ENCODE measurements at regions not wholly inside any gene's neighbourhood (a gene's known extent, or its start where the extent isn't known, plus 50 kb on each side); places are given as distances from the start of the nearest gene placed in this dataset.
A peak's percentile ranks its signal among the peaks of the same experiment; 100 is the strongest.
"Not testable (repeated sequence)": the region's sequence is repeated elsewhere in the genome, so short reads cannot be mapped to it uniquely, and the experiment has no call there.

DNA sequence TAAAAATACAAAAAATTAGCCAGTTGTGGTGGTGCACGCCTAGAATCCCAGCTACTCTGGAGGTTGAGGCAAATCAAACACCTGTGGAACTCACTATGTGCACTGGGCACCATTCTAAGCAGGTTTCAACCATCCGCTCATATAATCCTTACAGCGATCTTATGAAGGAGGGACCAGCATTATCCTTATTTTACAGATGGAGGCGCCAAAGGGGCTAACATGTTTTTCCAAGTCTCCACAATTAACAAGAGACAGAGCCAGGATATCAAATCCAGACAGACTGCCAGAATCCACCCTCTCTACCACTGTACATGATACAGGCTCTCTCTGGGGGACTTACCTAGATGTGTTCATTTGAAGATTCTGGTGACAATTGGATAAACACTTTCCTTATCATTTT, 479.0 kb downstream of the XYLT1 start:
- DNase-seq (ENCODE audit: extremely low read depth in 1 of 2, low read depth in 1 of 2): no peak

DNA sequence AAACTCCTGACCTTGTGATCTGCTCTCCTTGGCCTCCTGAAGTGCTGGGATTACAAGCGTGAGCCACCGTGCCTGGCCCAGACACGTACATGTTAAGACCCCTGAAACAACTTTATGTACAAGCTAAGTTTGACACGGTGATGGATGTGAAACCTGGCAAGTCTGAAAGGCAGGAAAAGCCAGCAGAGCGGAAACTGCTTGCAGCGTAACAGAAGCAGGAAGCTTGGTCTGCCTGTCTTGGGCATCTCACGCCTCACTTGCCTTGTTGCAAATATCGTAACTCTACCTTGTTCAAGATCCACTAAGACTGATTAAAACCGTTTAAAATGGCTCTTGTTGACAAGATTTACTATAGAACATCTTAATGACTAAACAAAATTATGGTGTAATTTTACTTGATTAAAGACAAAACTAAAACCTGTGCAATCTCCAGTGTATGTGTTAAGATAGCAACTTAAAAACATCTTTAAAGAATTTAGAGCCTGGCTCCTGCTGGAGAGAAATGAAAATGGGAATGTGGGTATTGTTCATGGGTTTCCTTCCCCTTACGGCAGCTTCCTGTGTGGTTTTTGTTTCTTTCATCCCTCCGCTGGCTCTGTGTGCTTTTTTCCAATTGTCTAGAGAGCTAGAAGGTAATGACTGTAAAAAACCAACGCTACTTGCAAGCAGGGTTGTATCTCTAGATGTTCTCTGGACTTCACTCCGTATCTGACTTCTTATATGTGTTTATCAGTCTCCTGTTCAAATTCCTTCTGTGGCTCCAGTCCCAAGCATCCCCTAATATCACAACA, 477.6 kb downstream of the XYLT1 start:
- no peak for DNase-seq (ENCODE audit: extremely low read depth in 1 of 2, low read depth in 1 of 2)

DNA sequence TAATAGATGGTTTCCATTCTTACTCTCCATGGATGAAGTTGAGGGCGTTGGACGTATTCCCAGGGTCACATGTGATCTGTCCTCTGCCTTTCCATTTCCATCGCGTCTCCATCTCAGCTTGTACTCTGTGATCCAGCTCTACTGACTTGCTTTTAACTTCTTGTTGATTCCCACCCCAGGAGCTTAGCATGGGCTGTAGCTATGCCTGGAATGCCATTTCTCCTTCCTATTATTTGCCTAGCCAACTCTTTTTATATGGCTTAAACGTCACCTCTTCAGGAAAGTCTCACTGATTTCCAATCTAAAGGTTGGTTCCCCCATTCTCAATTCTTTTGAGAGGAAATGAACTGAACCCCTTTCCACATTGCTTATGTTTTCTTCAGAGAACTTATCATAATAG, 475.9 kb downstream of the XYLT1 start:
- DNase-seq (ENCODE audit: extremely low read depth in 1 of 2, low read depth in 1 of 2): no peak

DNA sequence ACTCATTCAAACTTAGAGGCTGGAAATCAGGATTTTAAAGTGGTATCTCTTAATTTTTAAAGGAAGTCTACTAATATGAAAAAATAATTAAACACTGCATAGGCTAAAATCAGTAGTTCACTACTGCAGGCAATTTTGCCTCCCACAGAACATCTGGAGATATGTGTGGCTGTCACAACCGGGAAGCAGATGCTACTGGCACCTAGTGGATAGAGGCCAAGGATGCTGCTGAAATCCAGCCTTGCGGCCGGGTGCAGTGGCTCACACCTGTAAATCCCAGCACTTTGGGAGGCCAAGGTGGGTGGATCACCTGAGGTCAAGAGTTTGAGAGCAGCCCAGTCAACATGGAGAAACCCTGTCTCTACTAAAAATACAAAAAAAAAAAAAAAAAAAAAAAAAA, 473.9 kb downstream of the XYLT1 start:
- no peak for DNase-seq (ENCODE audit: extremely low read depth in 1 of 2, low read depth in 1 of 2)

DNA sequence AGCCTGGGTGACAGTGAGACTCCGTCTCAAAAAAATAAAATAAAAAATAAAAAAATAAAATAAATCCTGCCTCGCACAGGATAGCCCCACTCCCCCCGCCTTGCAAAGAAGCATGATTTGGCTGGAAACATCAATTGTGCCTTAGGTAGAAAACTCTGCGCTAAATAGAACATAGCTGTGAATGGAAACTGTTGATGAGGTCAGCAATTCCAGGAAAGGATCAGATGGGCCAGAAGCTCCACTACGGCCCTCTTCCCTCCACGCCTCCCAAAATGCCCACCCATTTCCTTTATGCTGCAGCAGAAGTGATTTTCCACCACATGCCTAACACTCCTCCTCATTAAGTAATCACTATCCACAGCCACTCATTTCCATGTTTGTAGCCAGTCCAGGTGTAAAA, 473.4 kb downstream of the XYLT1 start:
- no peak for DNase-seq (ENCODE audit: extremely low read depth in 1 of 2, low read depth in 1 of 2)

DNA sequence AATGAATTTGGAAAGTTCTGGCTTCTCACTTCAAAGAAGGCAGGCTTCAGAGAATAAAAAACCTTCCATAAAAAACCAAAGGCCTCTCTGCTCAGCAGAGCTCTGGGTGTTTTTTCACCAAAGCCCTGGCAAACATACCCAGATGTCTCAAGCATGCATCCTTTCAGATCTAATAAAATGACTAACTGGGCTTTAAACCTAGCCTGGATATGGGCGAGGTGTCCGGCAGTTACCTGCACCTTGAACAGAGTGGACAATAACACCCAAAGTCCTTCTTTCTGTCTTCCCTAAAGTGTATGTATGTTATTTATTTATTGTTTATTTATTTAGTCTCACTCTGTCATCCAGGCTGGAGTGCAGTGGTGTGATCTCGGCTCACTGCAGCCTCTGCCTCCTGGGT, 469.3 kb downstream of the XYLT1 start:
- DNase-seq (ENCODE audit: extremely low read depth in 1 of 2, low read depth in 1 of 2): no peak

DNA sequence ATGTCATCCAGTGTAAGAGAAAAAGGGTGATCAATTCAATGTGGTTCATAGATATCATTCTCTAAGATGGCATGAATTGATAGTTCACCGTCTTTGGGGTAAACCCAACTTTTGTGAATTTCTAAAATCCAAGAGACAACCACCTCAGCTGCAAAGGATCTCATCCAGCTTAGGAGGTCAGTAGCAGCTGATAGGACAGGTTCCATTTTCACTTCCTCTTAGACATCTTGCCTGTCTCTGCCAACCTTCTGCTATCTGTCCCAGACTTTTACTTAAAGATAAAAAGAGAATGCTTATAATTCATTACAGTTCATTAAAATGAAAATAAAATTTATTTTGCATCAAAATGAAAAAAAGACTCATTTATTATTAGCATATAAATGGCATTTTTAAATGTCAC, 468.2 kb downstream of the XYLT1 start:
- no peak for DNase-seq (ENCODE audit: extremely low read depth in 1 of 2, low read depth in 1 of 2)

DNA sequence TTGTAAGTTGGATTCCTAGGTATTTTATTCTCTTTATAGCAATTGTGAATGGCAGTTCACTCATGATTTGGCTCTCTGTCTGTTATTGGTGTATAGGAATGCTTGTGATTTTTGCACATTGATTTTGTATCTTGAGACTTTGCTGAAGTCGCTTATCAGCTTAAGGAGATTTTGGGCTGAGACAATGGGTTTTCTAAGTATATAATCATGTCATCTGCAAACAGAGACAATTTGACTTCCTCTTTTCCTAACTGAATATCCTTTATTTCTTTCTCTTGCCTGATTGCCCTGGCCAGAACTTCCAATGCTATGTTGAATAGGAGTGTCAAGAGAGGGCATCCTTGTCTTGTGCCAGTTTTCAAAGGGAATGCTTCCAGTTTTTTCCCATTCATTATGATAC, 464.8 kb downstream of the XYLT1 start:
- not testable (repeated sequence) for DNase-seq (ENCODE audit: extremely low read depth in 1 of 2, low read depth in 1 of 2)

DNA sequence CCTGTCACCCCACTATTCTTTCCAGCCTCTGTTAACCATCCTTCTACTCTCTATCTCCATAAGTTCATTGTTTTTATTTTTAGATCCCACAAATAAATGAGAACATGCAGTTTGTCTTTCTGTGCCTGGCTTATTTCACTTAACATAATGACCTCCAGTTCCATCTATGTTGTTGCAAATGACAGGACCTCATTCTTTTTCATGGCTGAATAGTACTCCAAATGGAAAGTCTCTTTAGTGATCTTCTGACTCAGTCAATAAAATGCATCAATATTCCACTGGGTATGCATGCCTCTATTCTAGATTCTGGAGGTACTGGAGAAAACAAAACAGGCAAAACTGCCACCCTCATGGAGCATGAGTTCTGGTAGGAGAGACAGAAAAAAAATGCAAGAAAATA, 459.0 kb downstream of the XYLT1 start:
- DNase-seq (ENCODE audit: extremely low read depth in 1 of 2, low read depth in 1 of 2): no peak

DNA sequence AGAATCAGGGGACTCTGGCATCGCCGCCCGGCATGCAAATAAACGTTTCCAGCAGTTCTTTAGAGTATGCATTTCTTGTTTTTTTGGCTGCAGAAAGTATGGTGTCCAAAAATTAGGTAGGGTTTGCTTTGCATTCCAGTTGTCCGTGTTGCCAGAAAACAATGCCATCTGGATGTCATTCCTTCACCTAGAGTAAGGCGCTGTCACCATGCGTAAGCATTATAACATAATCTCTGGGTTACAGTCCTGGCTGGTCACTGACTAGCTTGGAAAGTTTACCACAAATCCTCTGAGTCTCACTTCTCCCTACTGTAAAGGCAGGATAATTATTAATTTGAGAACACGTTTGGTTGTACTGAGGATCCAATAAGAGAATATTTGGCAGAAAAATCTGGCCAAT, 457.7 kb downstream of the XYLT1 start:
- no peak for DNase-seq (ENCODE audit: extremely low read depth in 1 of 2, low read depth in 1 of 2)

DNA sequence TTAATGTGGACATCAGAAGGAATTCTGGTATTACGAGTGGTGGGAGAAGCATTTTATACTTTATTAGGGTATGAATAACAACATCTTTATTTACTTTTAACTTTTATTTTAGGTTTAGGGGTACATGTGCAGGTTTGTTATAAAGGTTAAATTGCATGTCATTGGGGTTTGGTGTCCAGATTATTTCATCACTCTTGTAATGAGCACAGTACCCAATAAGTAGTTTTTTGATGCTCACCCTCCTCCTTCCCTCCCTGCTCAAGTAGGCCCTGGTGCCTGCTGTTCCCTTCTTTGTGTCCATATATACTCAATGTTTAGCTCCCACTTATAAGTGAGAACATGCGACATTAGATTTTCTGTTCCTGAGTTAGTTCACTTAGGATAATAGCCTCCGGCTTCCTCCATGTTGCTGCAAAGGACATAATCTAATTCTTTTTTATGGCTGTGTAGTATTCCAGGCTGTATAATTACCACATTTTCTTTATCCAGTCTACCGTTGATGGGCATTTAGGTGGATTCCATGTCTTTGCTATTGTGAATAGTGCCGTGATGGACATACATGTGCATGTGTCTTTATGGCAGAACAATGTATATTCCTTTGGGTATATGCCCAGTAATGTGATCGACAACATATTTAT, 456.2 kb downstream of the XYLT1 start:
- no peak for DNase-seq (ENCODE audit: extremely low read depth in 1 of 2, low read depth in 1 of 2)

DNA sequence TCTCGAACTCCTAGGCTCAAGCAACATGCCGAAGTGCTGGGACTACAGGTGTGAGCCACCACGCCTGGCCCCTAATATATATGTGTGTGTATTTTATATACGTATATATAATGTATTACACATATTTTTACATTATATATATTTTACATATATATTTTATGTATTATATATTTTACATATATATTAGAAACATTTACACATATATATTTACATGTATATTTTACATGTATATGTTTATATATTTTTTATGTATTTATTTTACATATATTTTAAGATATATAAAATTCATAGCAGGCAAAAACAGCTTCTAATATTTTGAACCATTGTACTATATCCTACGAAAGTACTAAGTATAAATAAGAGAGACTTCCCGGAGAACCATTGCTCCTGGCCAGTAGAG, 455.1 kb downstream of the XYLT1 start:
- DNase-seq (ENCODE audit: extremely low read depth in 1 of 2, low read depth in 1 of 2): no peak

DNA sequence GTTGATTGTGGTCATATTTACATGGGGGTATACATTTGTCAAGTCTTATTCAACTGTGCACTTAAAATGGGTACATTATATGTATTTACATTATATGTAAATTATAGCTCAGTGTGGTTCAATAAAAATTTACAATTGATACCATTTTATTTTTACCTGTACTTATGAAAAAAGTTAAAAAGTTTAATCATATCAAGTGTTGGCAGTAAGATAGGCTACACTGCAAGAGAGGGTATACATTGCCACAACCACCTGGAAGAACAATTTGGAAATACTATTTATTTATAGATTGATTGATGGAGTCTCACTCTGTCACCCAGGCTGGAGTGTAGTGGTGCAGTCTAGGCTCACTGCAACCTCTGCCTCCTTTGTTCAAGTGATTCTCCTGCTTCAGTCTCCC, 453.3 kb downstream of the XYLT1 start:
- DNase-seq (ENCODE audit: extremely low read depth in 1 of 2, low read depth in 1 of 2): no peak

DNA sequence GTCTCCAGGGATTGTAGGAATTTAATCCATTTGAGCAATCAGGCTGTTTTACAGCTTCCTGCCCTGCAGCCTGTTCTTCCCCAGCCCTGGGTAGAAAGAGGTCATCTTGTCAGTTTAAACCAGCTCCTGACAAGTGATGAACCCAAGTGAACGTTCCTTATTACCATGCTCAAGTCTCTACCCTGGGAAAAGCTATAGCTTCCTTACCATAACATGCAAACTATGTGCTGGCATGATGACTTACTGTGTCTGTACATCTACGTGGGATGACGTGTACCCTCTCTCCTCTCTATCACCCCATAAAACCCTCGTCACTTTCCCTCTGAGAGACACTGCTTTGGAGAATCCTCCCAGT, 452.2 kb downstream of the XYLT1 start:
- no peak for DNase-seq (ENCODE audit: extremely low read depth in 1 of 2, low read depth in 1 of 2)

DNA sequence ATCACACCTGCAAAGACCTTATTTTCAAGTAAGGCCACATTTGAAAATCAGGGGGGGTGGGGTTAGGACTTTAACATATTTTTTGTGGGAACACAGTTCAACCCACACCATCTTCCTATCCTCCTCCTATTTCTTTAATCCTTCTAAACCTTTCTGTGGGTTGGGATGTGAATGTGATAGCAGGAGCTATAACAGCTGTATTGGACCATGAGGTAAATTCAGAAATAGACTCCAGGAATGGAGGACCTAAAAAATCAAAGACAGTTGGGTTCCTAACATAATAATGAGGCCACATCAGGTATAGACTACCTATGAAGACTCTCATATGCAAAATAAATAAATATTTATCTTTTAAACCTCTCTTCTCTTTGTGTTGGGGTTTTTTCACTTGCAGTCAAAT, 451.4 kb downstream of the XYLT1 start:
- DNase-seq (ENCODE audit: extremely low read depth in 1 of 2, low read depth in 1 of 2): no peak

DNA sequence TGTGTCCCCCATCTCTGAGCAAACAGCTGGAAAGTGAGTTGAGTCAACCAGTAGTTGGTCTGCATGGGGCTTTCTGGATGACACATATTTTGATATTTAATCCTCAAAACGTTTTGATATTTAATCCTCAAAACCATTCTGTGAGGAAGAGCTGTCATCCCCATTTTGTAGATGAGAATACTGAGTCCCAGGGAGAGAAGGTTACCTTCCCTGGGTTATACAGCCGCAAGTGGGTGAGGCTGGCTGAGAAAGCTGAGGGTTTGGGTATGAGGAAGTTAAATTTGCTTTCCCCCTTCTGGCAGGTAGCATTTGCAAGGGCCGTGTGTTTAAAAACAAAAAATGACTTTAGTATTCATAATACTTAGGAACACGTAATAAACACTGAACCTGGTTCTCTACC, 447.2 kb downstream of the XYLT1 start:
- no peak for DNase-seq (ENCODE audit: extremely low read depth in 1 of 2, low read depth in 1 of 2)

DNA sequence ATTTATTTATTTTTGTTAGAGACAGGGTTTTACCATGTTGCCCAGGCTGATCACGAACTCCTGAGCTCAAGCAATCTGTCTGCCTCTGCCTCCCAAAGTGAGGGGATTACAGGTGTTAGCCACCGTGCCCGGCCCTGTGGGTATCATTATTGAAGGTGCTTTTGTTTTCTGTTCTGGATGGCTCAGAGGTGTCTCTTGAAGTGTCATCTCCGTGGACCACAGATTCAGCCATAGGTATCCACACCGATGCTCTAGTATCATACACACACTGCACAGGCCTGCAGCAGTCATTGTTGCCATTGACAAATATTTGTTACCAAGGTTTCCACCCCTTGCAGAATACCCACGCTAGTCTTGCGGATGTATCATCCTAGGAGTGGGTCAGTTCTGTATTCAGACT, 446.2 kb downstream of the XYLT1 start:
- no peak for DNase-seq (ENCODE audit: extremely low read depth in 1 of 2, low read depth in 1 of 2)

DNA sequence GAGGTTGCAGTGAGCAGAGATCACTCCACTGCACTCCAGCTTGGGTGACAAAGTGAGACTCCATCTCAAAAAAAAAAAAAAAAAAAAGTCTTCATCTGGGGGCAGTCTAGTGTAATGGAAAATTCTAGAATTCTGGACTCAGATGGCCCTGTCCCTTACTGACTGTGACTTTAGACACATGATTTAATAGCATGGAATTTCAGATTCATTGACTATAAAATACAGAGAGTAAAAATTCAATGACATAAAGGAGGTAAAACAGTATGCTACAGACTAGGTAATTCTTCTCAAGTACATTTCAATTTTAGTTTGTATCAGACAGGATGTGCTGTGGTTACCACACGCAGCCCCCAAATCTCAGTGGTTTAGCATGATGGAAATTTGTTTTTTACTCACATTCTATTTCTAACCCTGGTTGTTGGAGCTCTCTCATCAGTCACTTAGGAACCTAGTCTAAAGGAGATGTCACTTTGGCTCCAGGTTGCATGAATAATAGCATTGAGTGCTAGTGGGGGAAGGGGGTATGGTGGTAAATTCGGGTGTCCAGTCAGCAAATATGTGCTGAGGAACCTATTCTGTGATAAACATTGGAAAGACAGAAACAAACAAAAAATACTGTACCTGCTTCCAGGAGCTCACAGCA, 444.0 kb downstream of the XYLT1 start:
- DNase-seq (ENCODE audit: extremely low read depth in 1 of 2, low read depth in 1 of 2): peak in 1 of 2 donors; percentile 6

DNA sequence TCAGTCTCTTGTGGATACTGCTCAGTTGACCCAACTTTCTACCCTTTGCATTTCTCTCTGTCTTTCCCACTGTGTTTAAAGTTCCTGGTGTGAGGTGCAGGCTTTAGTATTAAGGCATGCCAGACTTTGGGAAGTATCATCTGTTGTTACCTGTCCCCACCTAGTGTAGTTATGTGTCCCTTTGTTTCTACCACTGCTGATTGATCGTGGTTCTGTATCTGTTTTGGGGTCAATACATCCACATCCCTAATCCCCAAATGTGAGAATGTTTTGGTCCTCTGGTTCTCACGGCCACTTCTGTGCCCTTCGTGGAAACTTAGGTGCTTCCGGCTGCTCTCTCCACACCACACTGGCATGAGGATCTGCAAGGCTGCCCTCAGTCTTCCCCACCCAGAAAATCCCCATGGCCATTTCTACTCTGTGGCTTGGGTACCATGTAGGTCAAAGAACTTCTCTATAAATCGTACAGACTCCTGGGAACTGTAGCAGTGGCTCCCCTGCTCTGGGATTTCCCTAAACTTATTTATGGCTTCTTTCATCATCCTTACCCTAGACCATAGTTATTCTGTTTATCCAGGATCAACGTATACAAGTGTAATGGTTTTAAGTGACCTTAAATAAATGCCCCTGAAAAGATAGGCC, 443.2 kb downstream of the XYLT1 start:
- no peak for DNase-seq (ENCODE audit: extremely low read depth in 1 of 2, low read depth in 1 of 2)

DNA sequence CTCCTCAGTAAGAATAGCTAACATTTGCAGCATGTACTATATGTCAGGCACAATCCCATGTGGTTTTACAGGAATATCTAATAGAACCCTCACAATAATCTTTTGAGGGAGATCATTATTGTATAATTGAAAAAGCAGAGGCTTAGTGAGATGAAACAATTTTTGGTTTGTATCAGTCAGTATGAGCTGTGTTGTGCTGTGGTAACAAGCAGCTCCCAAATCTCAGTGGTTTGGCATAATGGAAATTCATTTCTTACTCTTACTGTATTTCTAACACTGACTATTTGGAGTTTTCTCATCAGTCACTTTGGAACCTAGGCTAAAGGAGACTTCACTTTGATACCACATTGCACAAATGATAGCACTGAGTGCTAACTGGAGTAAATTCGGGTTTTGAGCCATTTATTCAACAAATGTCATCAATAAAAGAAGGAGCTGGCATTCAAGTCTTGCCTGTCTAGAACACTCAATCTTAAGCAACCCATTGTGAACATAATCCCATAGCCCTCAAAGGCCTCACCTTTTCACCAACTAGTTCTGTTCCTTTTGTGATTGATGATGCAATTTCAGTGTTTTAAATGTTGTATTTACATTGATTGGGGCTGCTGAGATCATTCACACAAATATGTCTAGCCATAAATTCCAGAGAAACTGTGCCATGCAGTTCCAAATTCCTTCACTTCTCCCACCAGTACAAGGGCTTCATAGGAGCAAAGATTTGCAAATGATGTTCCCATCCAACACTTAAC, 441.0 kb downstream of the XYLT1 start:
- DNase-seq (ENCODE audit: extremely low read depth in 1 of 2, low read depth in 1 of 2): no peak
